Peyer's patch (tissue), 4 donors: ENCODE measurements at regions not wholly inside any gene's neighbourhood (a gene's known extent, or its start where the extent isn't known, plus 50 kb on each side); places are given as distances from the start of the nearest gene placed in this dataset.

Experiments used
- POLR2A ChIP-seq, 2 donors: fragments of 450-650 bp; IDR thresholded peaks; one replicate each; pipeline ENCODE4 v1.5.1; 2017; ENCODE audit warnings: antibody characterized with exemption in 2 of 2, mild to moderate bottlenecking in 2 of 2, moderate library complexity in 2 of 2
- TF ChIP-seq, protein P1 (sequence below), 6 experiments: fragments of 450-650 bp in 4 of 6; fragments of 200-600 bp in 2 of 6; sonication (generic) in 1 of 6; IDR thresholded peaks; one replicate each; pipeline ENCODE4 v1.5.1; 2017 to 2019; ENCODE audit warnings: antibody characterized with exemption in 6 of 6, mild to moderate bottlenecking in 3 of 6, moderate library complexity in 1 of 6

DNA sequence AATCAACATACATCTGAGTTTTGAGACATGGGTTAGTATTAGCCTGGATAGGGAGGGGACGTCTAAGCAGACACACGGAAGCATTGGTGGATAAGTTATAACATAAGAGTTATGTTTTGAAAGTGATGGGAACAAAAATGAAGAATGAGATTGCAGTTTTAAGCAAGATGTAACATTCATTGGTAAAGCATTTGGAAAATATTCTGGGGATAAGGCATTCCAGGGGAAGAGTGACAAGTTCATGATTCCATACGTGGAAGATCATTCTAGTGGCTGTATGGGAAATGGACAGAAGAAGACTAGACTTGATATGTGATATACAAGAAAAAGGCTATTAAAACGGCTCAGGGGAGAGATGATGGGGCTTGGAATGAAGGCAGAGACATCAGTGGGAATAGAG lies 632.9 kb downstream of the CDH8 start:
- TF ChIP-seq, protein P1, sequence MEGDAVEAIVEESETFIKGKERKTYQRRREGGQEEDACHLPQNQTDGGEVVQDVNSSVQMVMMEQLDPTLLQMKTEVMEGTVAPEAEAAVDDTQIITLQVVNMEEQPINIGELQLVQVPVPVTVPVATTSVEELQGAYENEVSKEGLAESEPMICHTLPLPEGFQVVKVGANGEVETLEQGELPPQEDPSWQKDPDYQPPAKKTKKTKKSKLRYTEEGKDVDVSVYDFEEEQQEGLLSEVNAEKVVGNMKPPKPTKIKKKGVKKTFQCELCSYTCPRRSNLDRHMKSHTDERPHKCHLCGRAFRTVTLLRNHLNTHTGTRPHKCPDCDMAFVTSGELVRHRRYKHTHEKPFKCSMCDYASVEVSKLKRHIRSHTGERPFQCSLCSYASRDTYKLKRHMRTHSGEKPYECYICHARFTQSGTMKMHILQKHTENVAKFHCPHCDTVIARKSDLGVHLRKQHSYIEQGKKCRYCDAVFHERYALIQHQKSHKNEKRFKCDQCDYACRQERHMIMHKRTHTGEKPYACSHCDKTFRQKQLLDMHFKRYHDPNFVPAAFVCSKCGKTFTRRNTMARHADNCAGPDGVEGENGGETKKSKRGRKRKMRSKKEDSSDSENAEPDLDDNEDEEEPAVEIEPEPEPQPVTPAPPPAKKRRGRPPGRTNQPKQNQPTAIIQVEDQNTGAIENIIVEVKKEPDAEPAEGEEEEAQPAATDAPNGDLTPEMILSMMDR (IDR thresholded peaks at IDR 0.05), result no peak
- TF ChIP-seq POLR2A (IDR thresholded peaks at IDR 0.05), result no peak
